Loucy (cell line): ENCODE measurements at regions not wholly inside any gene's neighbourhood (a gene's known extent, or its start where the extent isn't known, plus 50 kb on each side); places are given as distances from the start of the nearest gene placed in this dataset.

Experiments
- H2AFZ ChIP-seq: fragments of 200-600 bp; sonication (generic); 2 replicates; pipeline ENCODE4 v1.6.0; 2016; ENCODE audit warnings: antibody characterized with exemption, mild to moderate bottlenecking, low read length, moderate library complexity
- H3F3A ChIP-seq: fragments of 200-600 bp; 2 replicates; pipeline ENCODE4 v1.6.0; 2016; ENCODE audit warnings: antibody characterized with exemption, low read depth, mild to moderate bottlenecking
- H3K27me3 ChIP-seq: fragments of 200-600 bp; sonication (generic); 2 replicates; pipeline ENCODE4 v1.6.1; 2014; ENCODE audit warnings: low read length, mild to moderate bottlenecking; ENCODE audit not compliant: insufficient read depth, poor library complexity, severe bottlenecking
- H3K36me3 ChIP-seq: fragments of 200-600 bp; sonication (generic); 2 replicates; pipeline ENCODE4 v1.6.1; 2016; ENCODE audit warnings: low read length; ENCODE audit not compliant: insufficient read depth
- H3K4me1 ChIP-seq: fragments of 200-600 bp; sonication (generic); 2 replicates; pipeline ENCODE4 v1.5.1; 2014; ENCODE audit warnings: low read length, mild to moderate bottlenecking; ENCODE audit not compliant: insufficient read depth, poor library complexity, severe bottlenecking
- H3K4me2 ChIP-seq: fragments of 200-600 bp; sonication (generic); 2 replicates; pipeline ENCODE4 v1.6.0; 2014; ENCODE audit warnings: antibody characterized with exemption, low read length, low read depth, mild to moderate bottlenecking; ENCODE audit not compliant: poor library complexity, severe bottlenecking
- H3K4me3 ChIP-seq: fragments of 200-600 bp; sonication (generic); 2 replicates; pipeline ENCODE4 v1.5.1; 2014; ENCODE audit warnings: low read length, mild to moderate bottlenecking, mixed read lengths; ENCODE audit not compliant: poor library complexity, severe bottlenecking
- H3K79me2 ChIP-seq: fragments of 200-600 bp; sonication (generic); 2 replicates; pipeline ENCODE4 v1.6.1; 2014; ENCODE audit warnings: low read length; ENCODE audit not compliant: insufficient read depth
- H3K9ac ChIP-seq: fragments of 200-600 bp; sonication (generic); 2 replicates; pipeline ENCODE4 v1.6.0; 2014; ENCODE audit warnings: mild to moderate bottlenecking, low read depth, low read length, moderate library complexity; ENCODE audit not compliant: poor library complexity, severe bottlenecking
- H3K9me2 ChIP-seq: fragments of 200-600 bp; sonication (generic); replicated peaks from 2 replicates; pipeline ENCODE4 v1.6.1; 2016; ENCODE audit warnings: low read depth, low read length, mixed read lengths
- H3K9me3 ChIP-seq: fragments of 200-600 bp; sonication (generic); 2 replicates; pipeline ENCODE4 v1.6.1; 2014; ENCODE audit warnings: mild to moderate bottlenecking, antibody characterized with exemption, low read length, low read depth; ENCODE audit not compliant: insufficient read depth
- H4K20me1 ChIP-seq: fragments of 200-600 bp; sonication (generic); 2 replicates; pipeline ENCODE4 v1.6.0; 2014; ENCODE audit warnings: antibody characterized with exemption, low read length, mild to moderate bottlenecking; ENCODE audit not compliant: insufficient read depth, poor library complexity, severe bottlenecking
- EZH2phosphoT487 ChIP-seq: fragments of 200-600 bp; IDR thresholded peaks from 2 replicates; pipeline ENCODE4 v1.6.1; 2018; ENCODE audit warnings: antibody characterized with exemption, mild to moderate bottlenecking, moderate library complexity, borderline replicate concordance
- TF ChIP-seq, protein P1 (sequence below): fragments of 200-600 bp; sonication (generic); conservative IDR thresholded peaks from 2 replicates; pipeline ENCODE4 v1.5.1; 2014; ENCODE audit warnings: mild to moderate bottlenecking, antibody characterized with exemption, low read length

DNA sequence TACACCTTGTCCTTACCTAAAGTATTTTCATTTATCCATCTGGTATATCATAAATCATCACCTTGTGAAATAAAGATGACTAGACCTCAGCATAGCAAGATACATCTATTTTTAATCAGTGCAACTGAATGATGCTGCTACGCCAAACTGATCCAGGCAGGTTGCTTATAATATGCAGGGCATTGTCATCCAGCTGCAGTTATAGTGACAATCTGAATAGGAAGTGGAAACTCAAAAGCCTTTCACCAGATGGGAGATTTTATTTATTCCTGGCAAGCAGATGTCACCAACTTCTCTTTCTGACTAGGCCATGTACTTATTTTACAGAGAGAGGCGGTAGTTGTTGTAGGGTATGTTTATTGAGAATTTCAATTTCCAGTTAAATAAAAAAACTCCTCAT lies 747.3 kb downstream of the ADCYAP1 start:
- no peak for TF ChIP-seq EZH2phosphoT487
- TF ChIP-seq, protein P1, sequence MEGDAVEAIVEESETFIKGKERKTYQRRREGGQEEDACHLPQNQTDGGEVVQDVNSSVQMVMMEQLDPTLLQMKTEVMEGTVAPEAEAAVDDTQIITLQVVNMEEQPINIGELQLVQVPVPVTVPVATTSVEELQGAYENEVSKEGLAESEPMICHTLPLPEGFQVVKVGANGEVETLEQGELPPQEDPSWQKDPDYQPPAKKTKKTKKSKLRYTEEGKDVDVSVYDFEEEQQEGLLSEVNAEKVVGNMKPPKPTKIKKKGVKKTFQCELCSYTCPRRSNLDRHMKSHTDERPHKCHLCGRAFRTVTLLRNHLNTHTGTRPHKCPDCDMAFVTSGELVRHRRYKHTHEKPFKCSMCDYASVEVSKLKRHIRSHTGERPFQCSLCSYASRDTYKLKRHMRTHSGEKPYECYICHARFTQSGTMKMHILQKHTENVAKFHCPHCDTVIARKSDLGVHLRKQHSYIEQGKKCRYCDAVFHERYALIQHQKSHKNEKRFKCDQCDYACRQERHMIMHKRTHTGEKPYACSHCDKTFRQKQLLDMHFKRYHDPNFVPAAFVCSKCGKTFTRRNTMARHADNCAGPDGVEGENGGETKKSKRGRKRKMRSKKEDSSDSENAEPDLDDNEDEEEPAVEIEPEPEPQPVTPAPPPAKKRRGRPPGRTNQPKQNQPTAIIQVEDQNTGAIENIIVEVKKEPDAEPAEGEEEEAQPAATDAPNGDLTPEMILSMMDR: no peak
- no peaks in the 10 kb centered on the region for H3F3A ChIP-seq

DNA sequence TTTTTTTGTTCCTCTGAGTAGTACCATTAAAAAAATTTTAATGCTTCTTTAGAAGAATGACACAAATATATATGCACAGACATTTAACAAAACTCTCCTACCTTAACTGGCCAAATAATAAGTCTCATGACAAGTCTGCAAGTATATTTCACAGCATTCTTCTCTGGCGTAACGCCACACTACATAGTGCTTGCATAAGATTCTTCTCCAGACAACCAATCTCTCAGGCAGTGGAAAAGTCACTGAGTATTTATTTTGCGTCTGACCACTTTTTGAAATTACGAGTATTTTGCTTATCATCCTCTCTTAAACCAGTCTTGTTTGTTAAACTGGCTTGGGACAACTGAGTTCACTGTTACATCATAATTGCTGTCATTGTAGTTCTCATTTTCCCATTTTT lies 749.2 kb downstream of the ADCYAP1 start:
- Histone ChIP-seq H2AFZ (no peak overlapping the region), H3K79me2 (no peaks in the 10 kb centered on the region), H3K4me1 (peaks cover 9% of the 10 kb centered on the region), H3K27me3 (no peaks in the 10 kb centered on the region), H3F3A (no peaks in the 10 kb centered on the region), H3K9ac (no peak overlapping the region), H3K4me2 (no peak overlapping the region), H4K20me1 (no peaks in the 10 kb centered on the region), H3K4me3 (no peak overlapping the region), H3K36me3 (no peaks in the 10 kb centered on the region), H3K9me3 (no peaks in the 10 kb centered on the region), H3K9me2 (no peaks in the 10 kb centered on the region)
- TF ChIP-seq, protein P1: no peak
- no peak for TF ChIP-seq EZH2phosphoT487

More for the DNA sequence above, 747.3 kb downstream of the ADCYAP1 start:
- H3K4me3 ChIP-seq: no peak overlapping the region
- no peak overlapping the region for H3K9ac ChIP-seq
- H3K4me2 ChIP-seq: no peak overlapping the region
- H3K79me2 ChIP-seq: no peaks in the 10 kb centered on the region
- no peaks in the 10 kb centered on the region for H4K20me1 ChIP-seq
- H3K4me1 ChIP-seq: peaks cover under 1% of the 10 kb centered on the region
- H3K27me3 ChIP-seq: no peaks in the 10 kb centered on the region
- H2AFZ ChIP-seq: no peak overlapping the region
- no peaks in the 10 kb centered on the region for H3K9me3 ChIP-seq
- H3K9me2 ChIP-seq: no peaks in the 10 kb centered on the region
- no peaks in the 10 kb centered on the region for H3K36me3 ChIP-seq

- Histone ChIP-seq H3K9me3 (no peaks in the 10 kb centered on the region), H4K20me1 (no peaks in the 10 kb centered on the region), H3K27me3 (no peaks in the 10 kb centered on the region), H3K9me2 (no peaks in the 10 kb centered on the region), H3K79me2 (no peaks in the 10 kb centered on the region), H2AFZ (no peak overlapping the region), H3F3A (no peaks in the 10 kb centered on the region), H3K9ac (no peak overlapping the region), H3K36me3 (no peaks in the 10 kb centered on the region), H3K4me1 (peaks cover 23% of the 10 kb centered on the region), H3K4me2 (no peak overlapping the region), H3K4me3 (no peak overlapping the region)
- TF ChIP-seq, protein P1: no peak
- no peak for TF ChIP-seq EZH2phosphoT487
Measured at GRCh38 chr18:1657876-1658275, 753.2 kb downstream of the ADCYAP1 start.
